Neural progenitor cell (in vitro differentiated cells): ENCODE measurements at regions not wholly inside any gene's neighbourhood (a gene's known extent, or its start where the extent isn't known, plus 50 kb on each side); places are given as distances from the start of the nearest gene placed in this dataset.

Experiments used
- EZH2 ChIP-seq: fragments of 200-600 bp; sonication (generic); IDR thresholded peaks from 2 replicates; pipeline ENCODE4 v1.6.1; 2017; ENCODE audit warnings: antibody characterized with exemption, mild to moderate bottlenecking, moderate library complexity
- TF ChIP-seq, protein P1 (sequence below): fragments of 200-600 bp; sonication (generic); IDR thresholded peaks from 2 replicates; pipeline ENCODE4 v1.5.1; 2017; ENCODE audit warnings: antibody characterized with exemption, mild to moderate bottlenecking

GRCh38 chr6:146884728-146885127 is 286.0 kb downstream of the ADGB start:
- TF ChIP-seq, protein P1, sequence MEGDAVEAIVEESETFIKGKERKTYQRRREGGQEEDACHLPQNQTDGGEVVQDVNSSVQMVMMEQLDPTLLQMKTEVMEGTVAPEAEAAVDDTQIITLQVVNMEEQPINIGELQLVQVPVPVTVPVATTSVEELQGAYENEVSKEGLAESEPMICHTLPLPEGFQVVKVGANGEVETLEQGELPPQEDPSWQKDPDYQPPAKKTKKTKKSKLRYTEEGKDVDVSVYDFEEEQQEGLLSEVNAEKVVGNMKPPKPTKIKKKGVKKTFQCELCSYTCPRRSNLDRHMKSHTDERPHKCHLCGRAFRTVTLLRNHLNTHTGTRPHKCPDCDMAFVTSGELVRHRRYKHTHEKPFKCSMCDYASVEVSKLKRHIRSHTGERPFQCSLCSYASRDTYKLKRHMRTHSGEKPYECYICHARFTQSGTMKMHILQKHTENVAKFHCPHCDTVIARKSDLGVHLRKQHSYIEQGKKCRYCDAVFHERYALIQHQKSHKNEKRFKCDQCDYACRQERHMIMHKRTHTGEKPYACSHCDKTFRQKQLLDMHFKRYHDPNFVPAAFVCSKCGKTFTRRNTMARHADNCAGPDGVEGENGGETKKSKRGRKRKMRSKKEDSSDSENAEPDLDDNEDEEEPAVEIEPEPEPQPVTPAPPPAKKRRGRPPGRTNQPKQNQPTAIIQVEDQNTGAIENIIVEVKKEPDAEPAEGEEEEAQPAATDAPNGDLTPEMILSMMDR, result no peak
- TF ChIP-seq EZH2, result no peak
